Nephron (organoid): ENCODE measurements at regions not wholly inside any gene's neighbourhood (a gene's known extent, or its start where the extent isn't known, plus 50 kb on each side); places are given as distances from the start of the nearest gene placed in this dataset.
"Not testable (repeated sequence)": the region's sequence is repeated elsewhere in the genome, so short reads cannot be mapped to it uniquely, and the experiment has no call there.

ENCODE experiments used
- H3K27ac Mint-ChIP-seq, 3 experiments: 2 replicates each; pipeline ENCODE4 v1.8.0; 2020; ENCODE audit warnings: mixed read lengths in 3 of 3, mild to moderate bottlenecking in 2 of 3, moderate library complexity in 1 of 3
- H3K27me3 Mint-ChIP-seq: 2 replicates; pipeline ENCODE4 v1.8.0; 2021; ENCODE audit warnings: low read depth, mild to moderate bottlenecking, moderate library complexity, mixed read lengths
- H3K36me3 Mint-ChIP-seq: 2 replicates; pipeline ENCODE4 v1.8.0; 2020; ENCODE audit warnings: low read depth, mixed read lengths
- H3K4me1 Mint-ChIP-seq: 2 replicates; pipeline ENCODE4 v1.8.0; 2020; ENCODE audit warnings: mixed read lengths
- H3K4me3 Mint-ChIP-seq, 3 experiments: 2 replicates each; pipeline ENCODE4 v1.8.0; 2020; ENCODE audit warnings: mild to moderate bottlenecking in 3 of 3, mixed read lengths in 3 of 3, moderate library complexity in 2 of 3
- H3K9me3 Mint-ChIP-seq: 2 replicates; pipeline ENCODE4 v1.8.0; 2020; ENCODE audit warnings: mixed read lengths
- CTCF ChIP-seq, 3 experiments: fragments of 200-600 bp; sonication (generic); IDR thresholded peaks; one replicate each; pipeline ENCODE4 v1.5.0; 2021; ENCODE audit warnings: antibody characterized with exemption in 3 of 3; ENCODE audit not compliant: unreplicated experiment in 3 of 3

- Mint-ChIP-seq H3K36me3 (no peaks in the 10 kb centered on the region), H3K4me3 (no peak overlapping the region), H3K27me3 (no peaks in the 10 kb centered on the region), H3K9me3 (peaks cover 12% of the 10 kb centered on the region), H3K4me1 (no peaks in the 10 kb centered on the region), H3K27ac (no peak overlapping the region)
- TF ChIP-seq CTCF (IDR thresholded peaks at IDR 0.05; ENCODE audit: unreplicated experiment in 3 of 3): no peak
Observed at GRCh38 chr17:70286391-70286790, 117.1 kb downstream of the KCNJ2 start.

GRCh38 chr17:70288540-70289290, 119.4 kb downstream of the KCNJ2 start:
- Mint-ChIP-seq H3K36me3 (no peaks in the 10 kb centered on the region), H3K4me1 (peaks cover 6% of the 10 kb centered on the region), H3K9me3 (peaks cover 12% of the 10 kb centered on the region), H3K4me3 (no peak overlapping the region), H3K27me3 (no peaks in the 10 kb centered on the region), H3K27ac (no peak overlapping the region)
- TF ChIP-seq CTCF (IDR thresholded peaks at IDR 0.05; ENCODE audit: unreplicated experiment in 3 of 3): no peak

GRCh38 chr17:70290770-70291169, 121.4 kb downstream of the KCNJ2 start:
- Mint-ChIP-seq H3K27me3 (no peaks in the 10 kb centered on the region), H3K4me1 (peaks cover 13% of the 10 kb centered on the region), H3K36me3 (no peaks in the 10 kb centered on the region), H3K27ac (no peak overlapping the region), H3K9me3 (peaks cover 7% of the 10 kb centered on the region), H3K4me3 (no peak overlapping the region)
- no peak for TF ChIP-seq CTCF (IDR thresholded peaks at IDR 0.05; ENCODE audit: unreplicated experiment in 3 of 3)

- Mint-ChIP-seq H3K4me3 (no peak overlapping the region), H3K27me3 (no peaks in the 10 kb centered on the region), H3K36me3 (no peaks in the 10 kb centered on the region), H3K4me1 (peaks cover 16% of the 10 kb centered on the region), H3K27ac (no peak overlapping the region), H3K9me3 (peaks cover 3% of the 10 kb centered on the region)
- no peak for TF ChIP-seq CTCF (IDR thresholded peaks at IDR 0.05; ENCODE audit: unreplicated experiment in 3 of 3)
Observed at GRCh38 chr17:70292366-70292765, 123.0 kb downstream of the KCNJ2 start.

GRCh38 chr17:70293564-70294310, 124.4 kb downstream of the KCNJ2 start:
- not testable (repeated sequence) for H3K36me3 Mint-ChIP-seq, H3K27ac Mint-ChIP-seq, H3K27me3 Mint-ChIP-seq, H3K4me3 Mint-ChIP-seq, H3K9me3 Mint-ChIP-seq
- peaks cover 16% of the 10 kb centered on the region for H3K4me1 Mint-ChIP-seq

- Mint-ChIP-seq H3K9me3 (peaks cover 4% of the 10 kb centered on the region), H3K4me3 (no peak overlapping the region)
Observed at GRCh38 chr17:70295329-70295728, 126.0 kb downstream of the KCNJ2 start.

More at GRCh38 chr17:70295329-70295728, 126.0 kb downstream of the KCNJ2 start:
- Mint-ChIP-seq H3K36me3 (no peaks in the 10 kb centered on the region), H3K4me1 (peaks cover 16% of the 10 kb centered on the region), H3K27ac (no peak overlapping the region), H3K27me3 (no peaks in the 10 kb centered on the region)
- no peak for TF ChIP-seq CTCF (IDR thresholded peaks at IDR 0.05; ENCODE audit: unreplicated experiment in 3 of 3)
